HepG2 (cell line): ENCODE measurements at regions not wholly inside any gene's neighbourhood (a gene's known extent, or its start where the extent isn't known, plus 50 kb on each side); places are given as distances from the start of the nearest gene placed in this dataset.
A peak's percentile ranks its signal among the peaks of the same experiment; 100 is the strongest.

Source experiments
- BRF2 ChIP-seq: sonication (generic); formaldehyde crosslinking; IDR thresholded peaks from 2 replicates; pipeline ENCODE4 v1.8.1; 2022; ENCODE audit warnings: mild to moderate bottlenecking, missing genetic modification reagents
- DNMT1 ChIP-seq: sonication (generic); formaldehyde crosslinking; IDR thresholded peaks from 2 replicates; pipeline ENCODE4 v1.5.1; 2020; ENCODE audit warnings: mild to moderate bottlenecking, missing genetic modification reagents
- DRAP1 ChIP-seq: IDR thresholded peaks from 2 replicates; pipeline ENCODE4 v1.6.1; 2016; ENCODE audit warnings: missing genetic modification reagents, missing compliant biosample characterization
- GMEB2 ChIP-seq: IDR thresholded peaks from 2 replicates; pipeline ENCODE4 v1.6.1; 2016; ENCODE audit warnings: missing biosample characterization, missing genetic modification reagents, low read depth
- HMG20A ChIP-seq: IDR thresholded peaks from 2 replicates; pipeline ENCODE4 v1.6.1; 2016; ENCODE audit warnings: borderline replicate concordance
- HNF4A ChIP-seq: sonication (generic); formaldehyde crosslinking; IDR thresholded peaks from 2 replicates; pipeline ENCODE4 v1.4.0; 2020; ENCODE audit warnings: missing genetic modification reagents
- HOXA9 ChIP-seq: sonication (generic); formaldehyde crosslinking; IDR thresholded peaks from 2 replicates; pipeline ENCODE4 v1.8.1; 2022; ENCODE audit warnings: missing genetic modification reagents, mild to moderate bottlenecking, moderate library complexity, borderline replicate concordance
- JUND ChIP-seq: sonication (generic); formaldehyde crosslinking; IDR thresholded peaks from 2 replicates; pipeline ENCODE4 v1.8.0; 2022; ENCODE audit warnings: mild to moderate bottlenecking, missing genetic modification reagents
- MAZ ChIP-seq, 2 experiments: sonication (generic) in 1 of 2; formaldehyde crosslinking in 1 of 2; IDR thresholded peaks; 2 replicates each; pipeline versions ENCODE4 v1.5.0 to v1.6.1; 2012 to 2020; ENCODE audit warnings: low read depth in 2 of 2, mild to moderate bottlenecking in 2 of 2, borderline replicate concordance in 1 of 2, improper control_type of control experiment in 1 of 2, low read length in 1 of 2, missing genetic modification reagents in 1 of 2, moderate library complexity in 1 of 2
- MLXIP ChIP-seq: sonication (generic); formaldehyde crosslinking; IDR thresholded peaks from 2 replicates; pipeline ENCODE4 v1.9.0; 2021; ENCODE audit warnings: missing genetic modification reagents, borderline replicate concordance
- NFKB2 ChIP-seq: sonication (generic); formaldehyde crosslinking; IDR thresholded peaks from 2 replicates; pipeline ENCODE4 v1.4.0; 2020; ENCODE audit warnings: missing genetic modification reagents, borderline replicate concordance
- NR2F2 ChIP-seq: IDR thresholded peaks from 2 replicates; pipeline ENCODE4 v1.6.1; 2012; ENCODE audit warnings: low read depth, inconsistent platforms, borderline replicate concordance
- SMAD3 ChIP-seq: sonication (generic); formaldehyde crosslinking; IDR thresholded peaks from 2 replicates; pipeline ENCODE4 v1.4.0; 2020; ENCODE audit warnings: missing genetic modification reagents
- SNAI1 ChIP-seq: sonication (generic); formaldehyde crosslinking; IDR thresholded peaks from 2 replicates; pipeline ENCODE4 v1.5.0; 2020; ENCODE audit warnings: mild to moderate bottlenecking, missing genetic modification reagents, borderline replicate concordance
- ZFP36L2 ChIP-seq: sonication (generic); formaldehyde crosslinking; IDR thresholded peaks from 2 replicates; pipeline ENCODE4 v1.4.0; 2020; ENCODE audit warnings: missing genetic modification reagents
- ZNF17 ChIP-seq: sonication (generic); formaldehyde crosslinking; IDR thresholded peaks from 2 replicates; pipeline ENCODE4 v1.5.0; 2020; ENCODE audit warnings: mild to moderate bottlenecking, missing genetic modification reagents
- ZNF451 ChIP-seq: sonication (generic); formaldehyde crosslinking; IDR thresholded peaks from 2 replicates; pipeline ENCODE4 v1.5.0; 2020; ENCODE audit warnings: mild to moderate bottlenecking, missing genetic modification reagents
- ZNF607 ChIP-seq: sonication (generic); formaldehyde crosslinking; IDR thresholded peaks from 2 replicates; pipeline ENCODE4 v1.5.1; 2020; ENCODE audit warnings: missing genetic modification reagents, mild to moderate bottlenecking, borderline replicate concordance
- ZNF609 ChIP-seq: sonication (generic); formaldehyde crosslinking; IDR thresholded peaks from 2 replicates; pipeline ENCODE4 v1.4.0; 2020; ENCODE audit warnings: mild to moderate bottlenecking, missing genetic modification reagents, borderline replicate concordance

GRCh38 chr16:64478252-64478906 is 643.5 kb downstream of the CDH11 start (continued):
- no peak for TF ChIP-seq NR2F2
- TF ChIP-seq SMAD3: no peak
- no peak for TF ChIP-seq ZFP36L2 (CRISPR knock-in tag)
- peak; percentile 82 for TF ChIP-seq HNF4A (CRISPR knock-in tag)
- TF ChIP-seq MLXIP (CRISPR knock-in tag): no peak
- TF ChIP-seq NFKB2: no peak
- TF ChIP-seq DRAP1 (CRISPR knock-in tag): no peak
- TF ChIP-seq ZNF609 (CRISPR knock-in tag): peak; percentile 88
- no peak for TF ChIP-seq DNMT1 (CRISPR knock-in tag)
- no peak for TF ChIP-seq HOXA9 (CRISPR knock-in tag)
- no peak for TF ChIP-seq ZNF17 (CRISPR knock-in tag)
- TF ChIP-seq HMG20A (CRISPR knock-in tag): peak; percentile 59; the same call in 1 of the 2 replicates
- no peak for TF ChIP-seq JUND (CRISPR knock-in tag)
- no peak for TF ChIP-seq GMEB2 (CRISPR knock-in tag)
- no peak for TF ChIP-seq MAZ (IDR thresholded peaks at IDR 0.05; ENCODE audit: borderline replicate concordance, low read depth, low read length)
- no peak for TF ChIP-seq MAZ (CRISPR knock-in tag; IDR thresholded peaks at IDR 0.05; ENCODE audit: low read depth)
- 0 out of 2 replicates have a peak, but pooled peaks have one; percentile 36 for TF ChIP-seq BRF2
- no peak for TF ChIP-seq ZNF607
- no peak for TF ChIP-seq ZNF451
- no peak for TF ChIP-seq SNAI1 (CRISPR knock-in tag)
